HCT116 (cell line): ENCODE measurements at regions not wholly inside any gene's neighbourhood (a gene's known extent, or its start where the extent isn't known, plus 50 kb on each side); places are given as distances from the start of the nearest gene placed in this dataset.

Experiments
- ATAC-seq: fragments of 200-7000 bp; cut with Tn5 transposase; 2 replicates; pipeline ENCODE4 v1.9.1; 2020; ENCODE audit warnings: mild to moderate bottlenecking, moderate library complexity
- BruUV-seq: library from RNA; stranded (reverse); fragments of 400-500 nt; replicated peaks from 2 replicates; lab custom pipeline; 2021; lab: Mats Ljungman, UMichigan
- CTCF ChIA-PET: fragments of 300-600 bp; sonication (Branson Sonifier 250); formaldehyde crosslinking; loops from one replicate; lab custom pipeline; 2021; ENCODE audit warnings: antibody characterized with exemption; lab: Charles Lee
- POLR2A ChIA-PET: fragments of 300-600, 350-600 bp; sonication (Branson Sonifier 250); formaldehyde crosslinking; loops from one replicate; lab custom pipeline; 2021; ENCODE audit warnings: antibody characterized with exemption; lab: Charles Lee
- RAD21 ChIA-PET, 2 experiments: fragments of 300-600 bp; sonication (Branson Sonifier 250); formaldehyde crosslinking; loops; one replicate each; lab custom pipeline; 2023; ENCODE audit warnings: low total read pairs in 2 of 2; ENCODE audit not compliant: uncharacterized antibody in 2 of 2, unreplicated experiment in 2 of 2, low non-redundant PET in 1 of 2; lab: Charles Lee
- DNase-seq: peaks from one replicate; pipeline ENCODE4 v3.0.0-alpha.2; 2010; ENCODE audit warnings: low read depth, low spot score
- H2AFZ ChIP-seq: fragments of 200-600 bp; shearing (Covaris generic), sonication (generic); 2 replicates; pipeline ENCODE4 v1.6.1; 2017; ENCODE audit warnings: low read depth, mixed run types, mixed read lengths, antibody characterized with exemption, low read length; ENCODE audit not compliant: poor library complexity, severe bottlenecking
- H3K27ac ChIP-seq: 2 replicates; pipeline ENCODE4 v1.5.1; 2012; ENCODE audit warnings: low read depth, low read length
- H3K27me3 ChIP-seq: fragments of 200-600 bp; sonication (generic); 2 replicates; pipeline ENCODE4 v1.6.1; 2016; ENCODE audit warnings: mixed run types, low read length, mixed read lengths; ENCODE audit not compliant: insufficient read depth
- H3K36me3 ChIP-seq, 2 experiments: fragments of 200-500 bp in 1 of 2; fragments of 200-600 bp in 1 of 2; sonication (Bioruptor generic) in 1 of 2; sonication (generic) in 1 of 2; 2 replicates each; pipeline versions ENCODE4 v1.5.1 to v1.6.1; 2014 to 2016; ENCODE audit warnings: low read length in 2 of 2, inconsistent platforms in 1 of 2, mixed read lengths in 1 of 2, mixed run types in 1 of 2; ENCODE audit not compliant: insufficient read depth in 2 of 2, control insufficient read depth in 1 of 2
- H3K4me1 ChIP-seq, 2 experiments: fragments of 200-600 bp in 1 of 2; sonication (generic) in 1 of 2; 2 replicates each; pipeline versions ENCODE4 v1.5.1 to v1.6.1; 2012 to 2017; ENCODE audit warnings: low read length in 2 of 2, inconsistent platforms in 1 of 2, mild to moderate bottlenecking in 1 of 2, mixed read lengths in 1 of 2, mixed run types in 1 of 2, moderate library complexity in 1 of 2; ENCODE audit not compliant: insufficient read depth in 2 of 2, control insufficient read depth in 1 of 2
- H3K4me2 ChIP-seq: fragments of 200-600 bp; sonication (generic); 2 replicates; pipeline ENCODE4 v1.6.1; 2017; ENCODE audit warnings: mixed run types, low read length, mixed read lengths
- H3K4me3 ChIP-seq, 2 experiments: fragments of 200-600 bp in 1 of 2; sonication (generic) in 1 of 2; replicated peaks in 1 of 2; 2 replicates each; pipeline ENCODE4 v1.5.1; 2011 to 2016; ENCODE audit warnings: low read length in 2 of 2, control low read depth in 1 of 2, low read depth in 1 of 2, mild to moderate bottlenecking in 1 of 2, mixed read lengths in 1 of 2, mixed run types in 1 of 2
- H3K79me2 ChIP-seq: fragments of 200-600 bp; sonication (generic); 2 replicates; pipeline ENCODE4 v1.6.1; 2017; ENCODE audit warnings: mild to moderate bottlenecking, mixed run types, low read length, moderate library complexity, mixed read lengths; ENCODE audit not compliant: insufficient read depth
- H3K9ac ChIP-seq: fragments of 200-600 bp; sonication (generic); 2 replicates; pipeline ENCODE4 v1.6.1; 2016; ENCODE audit warnings: low read length, mixed read lengths
- H3K9me2 ChIP-seq: fragments of 200-600 bp; sonication (generic), shearing (Covaris generic); 2 replicates; pipeline ENCODE4 v1.6.1; 2017; ENCODE audit warnings: mixed run types, mild to moderate bottlenecking, moderate library complexity; ENCODE audit not compliant: insufficient read depth
- H3K9me3 ChIP-seq, 2 experiments: fragments of 200-500 bp in 1 of 2; fragments of 200-600 bp in 1 of 2; sonication (Bioruptor generic) in 1 of 2; sonication (generic) in 1 of 2; 2 replicates each; pipeline ENCODE4 v1.6.1; 2014 to 2017; ENCODE audit warnings: low read length in 2 of 2, mixed read lengths in 2 of 2, inconsistent platforms in 1 of 2, low read depth in 1 of 2, mild to moderate bottlenecking in 1 of 2, mixed run types in 1 of 2, moderate library complexity in 1 of 2; ENCODE audit not compliant: control insufficient read depth in 1 of 2, insufficient read depth in 1 of 2
- H4K20me1 ChIP-seq: fragments of 200-600 bp; sonication (generic), shearing (Covaris generic); 2 replicates; pipeline ENCODE4 v1.6.1; 2017; ENCODE audit warnings: mixed run types, mild to moderate bottlenecking, moderate library complexity; ENCODE audit not compliant: insufficient read depth
- CBX3 ChIP-seq: IDR thresholded peaks from 2 replicates; pipeline ENCODE4 v1.6.1; 2012; ENCODE audit warnings: low read depth
- CEBPB ChIP-seq: IDR thresholded peaks from 2 replicates; pipeline ENCODE4 v1.6.1; 2012; ENCODE audit warnings: low read depth
- CTCF ChIP-seq, 3 experiments: fragments of 200-600 bp in 1 of 3; sonication (generic) in 1 of 3; IDR thresholded peaks in 2 of 3; conservative IDR thresholded peaks in 1 of 3; 2 replicates each; pipeline ENCODE4 v1.5.1; 2012 to 2017; ENCODE audit warnings: low read depth in 2 of 3, low read length in 2 of 3, antibody characterized with exemption in 1 of 3, borderline replicate concordance in 1 of 3, control low read depth in 1 of 3, mild to moderate bottlenecking in 1 of 3, mixed read lengths in 1 of 3, mixed run types in 1 of 3, moderate library complexity in 1 of 3; ENCODE audit not compliant: insufficient read depth in 1 of 3
- EGR1 ChIP-seq: IDR thresholded peaks from 2 replicates; pipeline ENCODE4 v1.6.1; 2012; ENCODE audit warnings: low read depth
- ELF1 ChIP-seq: IDR thresholded peaks from 2 replicates; pipeline ENCODE4 v1.6.1; 2012; ENCODE audit warnings: low read depth, borderline replicate concordance
- EZH2 ChIP-seq: fragments of 200-600 bp; sonication (generic); IDR thresholded peaks from 2 replicates; pipeline ENCODE4 v1.6.1; 2017; ENCODE audit warnings: antibody characterized with exemption, mixed run types
- EZH2phosphoT487 ChIP-seq: fragments of 200-600 bp; IDR thresholded peaks from 2 replicates; pipeline ENCODE4 v1.6.1; 2018; ENCODE audit warnings: antibody characterized with exemption, borderline replicate concordance
- FOSL1 ChIP-seq: IDR thresholded peaks from 2 replicates; pipeline ENCODE4 v1.6.1; 2012; ENCODE audit warnings: low read depth
- JUND ChIP-seq: IDR thresholded peaks from 2 replicates; pipeline ENCODE4 v1.6.1; 2012
- MAX ChIP-seq: IDR thresholded peaks from 2 replicates; pipeline ENCODE4 v1.6.1; 2012
- POLR2AphosphoS5 ChIP-seq: IDR thresholded peaks from 2 replicates; pipeline ENCODE4 v1.6.1; 2011; ENCODE audit warnings: mild to moderate bottlenecking, low read depth, low read length, moderate library complexity
- RAD21 ChIP-seq: IDR thresholded peaks from 2 replicates; pipeline ENCODE4 v1.6.1; 2012; ENCODE audit warnings: low read depth, mild to moderate bottlenecking
- REST ChIP-seq: IDR thresholded peaks from 2 replicates; pipeline ENCODE4 v1.6.1; 2012; ENCODE audit warnings: low read depth
- SP1 ChIP-seq: IDR thresholded peaks from 2 replicates; pipeline ENCODE4 v1.6.1; 2012; ENCODE audit warnings: low read depth
- SRF ChIP-seq: IDR thresholded peaks from 2 replicates; pipeline ENCODE4 v1.6.1; 2012; ENCODE audit warnings: low read depth
- TCF7L2 ChIP-seq: IDR thresholded peaks from 2 replicates; pipeline ENCODE4 v1.7.0; 2011; ENCODE audit warnings: borderline replicate concordance, inconsistent platforms; ENCODE audit not compliant: insufficient read depth, insufficient read length; ENCODE audit errors: extremely low read depth
- YY1 ChIP-seq: IDR thresholded peaks from 2 replicates; pipeline ENCODE4 v1.6.1; 2011; ENCODE audit warnings: low read length, low read depth, moderate library complexity, mild to moderate bottlenecking; ENCODE audit not compliant: insufficient replicate concordance; ENCODE audit errors: extremely low read depth
- ZFX ChIP-seq: fragments of 450-650 bp; IDR thresholded peaks from 2 replicates; pipeline ENCODE4 v1.6.1; 2017
- ZNF274 ChIP-seq: fragments of 200-500 bp; sonication (Bioruptor generic); IDR thresholded peaks from 2 replicates; pipeline ENCODE4 v1.6.1; 2014; ENCODE audit warnings: mild to moderate bottlenecking, low read depth, low read length, inconsistent platforms
- intact Hi-C: fragments of 100-400 bp; cut with micrococcal nuclease; formaldehyde crosslinking; loops from 2 replicates; pipeline ENCODE4 v1.10.0; 2022
- TF ChIP-seq, protein P1 (sequence below): IDR thresholded peaks from 2 replicates; pipeline ENCODE4 v1.6.1; 2011; ENCODE audit warnings: mild to moderate bottlenecking, low read length, moderate library complexity; ENCODE audit not compliant: insufficient replicate concordance; ENCODE audit errors: extremely low read depth

DNA sequence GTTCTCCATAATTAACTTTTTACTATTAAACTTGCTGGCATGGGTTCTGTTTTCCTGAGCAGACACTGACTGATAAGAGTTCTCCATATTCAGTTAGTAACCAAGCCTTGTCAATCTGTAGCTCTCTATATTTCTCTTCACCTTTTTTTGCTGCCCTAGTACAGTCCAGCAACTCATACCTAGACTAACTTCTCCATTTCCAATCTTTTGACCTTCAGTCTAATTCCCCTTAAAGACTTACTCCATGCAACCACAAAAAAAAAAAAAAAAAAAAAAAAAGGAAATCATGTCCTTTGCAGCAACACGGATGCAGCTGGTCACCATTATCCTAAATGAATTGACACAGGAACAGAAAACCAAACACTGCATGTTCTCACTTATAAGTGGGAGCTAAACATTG is 125.7 kb upstream of the KRAS start:
- no peak for TF ChIP-seq YY1
- TF ChIP-seq CBX3: no peak
- TF ChIP-seq TCF7L2: no peak
- TF ChIP-seq RAD21: no peak
- no peak for TF ChIP-seq EZH2
- no peak for TF ChIP-seq ZFX
- no peak for TF ChIP-seq ZNF274
- TF ChIP-seq, protein P1, sequence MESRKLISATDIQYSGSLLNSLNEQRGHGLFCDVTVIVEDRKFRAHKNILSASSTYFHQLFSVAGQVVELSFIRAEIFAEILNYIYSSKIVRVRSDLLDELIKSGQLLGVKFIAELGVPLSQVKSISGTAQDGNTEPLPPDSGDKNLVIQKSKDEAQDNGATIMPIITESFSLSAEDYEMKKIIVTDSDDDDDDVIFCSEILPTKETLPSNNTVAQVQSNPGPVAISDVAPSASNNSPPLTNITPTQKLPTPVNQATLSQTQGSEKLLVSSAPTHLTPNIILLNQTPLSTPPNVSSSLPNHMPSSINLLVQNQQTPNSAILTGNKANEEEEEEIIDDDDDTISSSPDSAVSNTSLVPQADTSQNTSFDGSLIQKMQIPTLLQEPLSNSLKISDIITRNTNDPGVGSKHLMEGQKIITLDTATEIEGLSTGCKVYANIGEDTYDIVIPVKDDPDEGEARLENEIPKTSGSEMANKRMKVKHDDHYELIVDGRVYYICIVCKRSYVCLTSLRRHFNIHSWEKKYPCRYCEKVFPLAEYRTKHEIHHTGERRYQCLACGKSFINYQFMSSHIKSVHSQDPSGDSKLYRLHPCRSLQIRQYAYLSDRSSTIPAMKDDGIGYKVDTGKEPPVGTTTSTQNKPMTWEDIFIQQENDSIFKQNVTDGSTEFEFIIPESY: no peak
- no peak for TF ChIP-seq JUND
- no peak for TF ChIP-seq SP1
- no peak for TF ChIP-seq ELF1
- no peak for TF ChIP-seq REST
- no peak for TF ChIP-seq EGR1
- TF ChIP-seq SRF: no peak
- TF ChIP-seq EZH2phosphoT487: no peak
- TF ChIP-seq CEBPB: no peak
- no peak for TF ChIP-seq POLR2AphosphoS5
- no peak for TF ChIP-seq FOSL1
- no peak for TF ChIP-seq MAX
- no peak for TF ChIP-seq CTCF (IDR thresholded peaks at IDR 0.05 in 2 of 3, conservative IDR thresholded peaks at IDR 0.05 in 1 of 3; ENCODE audit: borderline replicate concordance in 1 of 3, insufficient read depth in 1 of 3, low read depth in 2 of 3, low read length in 2 of 3)
- TF ChIP-seq, all 23 proteins: peak for 0
- H3K9me3 ChIP-seq: no peaks in the 10 kb centered on the region
- POLR2A ChIA-PET: interaction anchor here (1.8 kb wide), 1 partner anchor 11 kb away, joined by 10 read pairs; no protein-coding TSS in a partner anchor
- no peak overlapping the region for H3K4me3 ChIP-seq
- H3K4me2 ChIP-seq: no peak overlapping the region
- ATAC-seq: no peak
- no peak overlapping the region for H3K9ac ChIP-seq
- no peaks in the 10 kb centered on the region for H3K27me3 ChIP-seq
- H3K9me2 ChIP-seq: no peaks in the 10 kb centered on the region
- H3K79me2 ChIP-seq: no peaks in the 10 kb centered on the region
- CTCF ChIA-PET: interaction anchor here (2.4 kb wide), 1 partner anchor 136 kb away, joined by 8 read pairs; no protein-coding TSS in a partner anchor
- DNase-seq: no peak
- no peaks in the 10 kb centered on the region for H4K20me1 ChIP-seq
- no TSS peak for BruUV-seq
- peaks cover 0 to 15% of the 10 kb centered on the region in 2 experiments; a peak in 2 of 4 replicates for H3K4me1 ChIP-seq
- no peak overlapping the region for H3K27ac ChIP-seq
- intact Hi-C loops: no loop called here
- H2AFZ ChIP-seq: no peak overlapping the region
- no peaks in the 10 kb centered on the region for H3K36me3 ChIP-seq
- RAD21 ChIA-PET: interaction anchor here (0.5 to 0.6 kb wide), 2 partner anchors 131 to 385 kb away, joined by 4 to 8 read pairs; no protein-coding TSS in a partner anchor
